HepG2 (cell line): ENCODE measurements at regions not wholly inside any gene's neighbourhood (a gene's known extent, or its start where the extent isn't known, plus 50 kb on each side); places are given as distances from the start of the nearest gene placed in this dataset.

ENCODE experiments used
- ELF1 ChIP-seq: sonication (generic); formaldehyde crosslinking; IDR thresholded peaks from 2 replicates; pipeline ENCODE4 v1.4.0; 2020; ENCODE audit warnings: missing genetic modification reagents
- GPBP1L1 ChIP-seq: sonication (generic); formaldehyde crosslinking; IDR thresholded peaks from 2 replicates; pipeline ENCODE4 v1.5.0; 2020; ENCODE audit warnings: mild to moderate bottlenecking, missing genetic modification reagents
- HMG20B ChIP-seq: conservative IDR thresholded peaks from 2 replicates; pipeline ENCODE4 v1.6.1; 2016; ENCODE audit warnings: missing genetic modification reagents, missing compliant biosample characterization
- IRF2 ChIP-seq: IDR thresholded peaks from 2 replicates; pipeline ENCODE4 v1.6.1; 2018; ENCODE audit warnings: missing genetic modification reagents, missing compliant biosample characterization
- NR2F1 ChIP-seq, 2 experiments: fragments of 450-650 bp in 1 of 2; formaldehyde crosslinking in 1 of 2; IDR thresholded peaks; 2 replicates each; pipeline versions ENCODE4 v1.5.0 to v1.6.1; 2016 to 2020; ENCODE audit warnings: mild to moderate bottlenecking in 1 of 2, missing compliant biosample characterization in 1 of 2, missing genetic modification reagents in 1 of 2, moderate library complexity in 1 of 2
- NR2F2 ChIP-seq: IDR thresholded peaks from 2 replicates; pipeline ENCODE4 v1.6.1; 2012; ENCODE audit warnings: low read depth, inconsistent platforms, borderline replicate concordance
- PHF20 ChIP-seq: sonication (generic); formaldehyde crosslinking; IDR thresholded peaks from 2 replicates; pipeline ENCODE4 v1.5.0; 2020; ENCODE audit warnings: mild to moderate bottlenecking, missing genetic modification reagents
- RBM39 ChIP-seq: fragments of 200-400 bp; formaldehyde crosslinking; IDR thresholded peaks from one replicate; pipeline ENCODE4 v1.6.1; 2018; ENCODE audit warnings: antibody characterized with exemption, mild to moderate bottlenecking, low read depth, low read length; ENCODE audit not compliant: poor library complexity, severe bottlenecking
- RNF2 ChIP-seq: fragments of 450-650 bp; conservative IDR thresholded peaks from 2 replicates; pipeline ENCODE4 v1.6.1; 2016; ENCODE audit warnings: low read depth
- SMARCE1 ChIP-seq: fragments of 450-650 bp; IDR thresholded peaks from 2 replicates; pipeline ENCODE4 v1.6.1; 2017; ENCODE audit warnings: borderline replicate concordance
- TCF7 ChIP-seq: sonication (generic); IDR thresholded peaks from 2 replicates; pipeline ENCODE4 v1.6.1; 2016; ENCODE audit warnings: antibody characterized with exemption, low read depth
- ZFY ChIP-seq: sonication (generic); formaldehyde crosslinking; IDR thresholded peaks from 2 replicates; pipeline ENCODE4 v1.4.0; 2020; ENCODE audit warnings: missing genetic modification reagents
- ZNF225 ChIP-seq: sonication (generic); formaldehyde crosslinking; IDR thresholded peaks from 2 replicates; pipeline ENCODE4 v1.4.0; 2020; ENCODE audit warnings: mild to moderate bottlenecking, missing genetic modification reagents
- ZNF33B ChIP-seq: sonication (generic); formaldehyde crosslinking; IDR thresholded peaks from 2 replicates; pipeline ENCODE4 v1.5.1; 2020; ENCODE audit warnings: mild to moderate bottlenecking, missing genetic modification reagents
- ZNF780A ChIP-seq: sonication (generic); formaldehyde crosslinking; IDR thresholded peaks from 2 replicates; pipeline ENCODE4 v1.8.0; 2022; ENCODE audit warnings: mild to moderate bottlenecking, missing genetic modification reagents, moderate library complexity
- ZNF83 ChIP-seq: sonication (generic); formaldehyde crosslinking; IDR thresholded peaks from 2 replicates; pipeline ENCODE4 v1.4.0; 2020; ENCODE audit warnings: missing genetic modification reagents, mild to moderate bottlenecking, borderline replicate concordance
- ZSCAN31 ChIP-seq: sonication (generic); formaldehyde crosslinking; IDR thresholded peaks from 2 replicates; pipeline ENCODE4 v1.5.0; 2020; ENCODE audit warnings: low read depth, mild to moderate bottlenecking, missing genetic modification reagents
- TF ChIP-seq, protein P1 (sequence below): IDR thresholded peaks from 2 replicates; pipeline ENCODE4 v1.6.1; 2016; ENCODE audit warnings: missing genetic modification reagents, missing compliant biosample characterization
- TF ChIP-seq, protein P2 (sequence below): sonication (generic); formaldehyde crosslinking; IDR thresholded peaks from 2 replicates; pipeline ENCODE4 v1.8.1; 2023; ENCODE audit warnings: mild to moderate bottlenecking, inconsistent platforms, moderate library complexity, missing genetic modification reagents, borderline replicate concordance
- TF ChIP-seq, protein P3 (sequence below): sonication (generic); formaldehyde crosslinking; IDR thresholded peaks from 2 replicates; pipeline ENCODE4 v1.5.1; 2020; ENCODE audit warnings: missing genetic modification reagents, mild to moderate bottlenecking, borderline replicate concordance
- TF ChIP-seq, protein P4 (sequence below): sonication (generic); formaldehyde crosslinking; IDR thresholded peaks from 2 replicates; pipeline ENCODE4 v1.8.1; 2023; ENCODE audit warnings: mild to moderate bottlenecking, missing genetic modification reagents
- TF ChIP-seq, protein P5 (sequence below): sonication (generic); formaldehyde crosslinking; IDR thresholded peaks from 2 replicates; pipeline ENCODE4 v1.4.0; 2020; ENCODE audit warnings: missing genetic modification reagents, borderline replicate concordance
- TF ChIP-seq, protein P6 (sequence below): sonication (generic); formaldehyde crosslinking; IDR thresholded peaks from 2 replicates; pipeline ENCODE4 v1.8.1; 2023; ENCODE audit warnings: missing genetic modification reagents, mild to moderate bottlenecking, borderline replicate concordance

DNA sequence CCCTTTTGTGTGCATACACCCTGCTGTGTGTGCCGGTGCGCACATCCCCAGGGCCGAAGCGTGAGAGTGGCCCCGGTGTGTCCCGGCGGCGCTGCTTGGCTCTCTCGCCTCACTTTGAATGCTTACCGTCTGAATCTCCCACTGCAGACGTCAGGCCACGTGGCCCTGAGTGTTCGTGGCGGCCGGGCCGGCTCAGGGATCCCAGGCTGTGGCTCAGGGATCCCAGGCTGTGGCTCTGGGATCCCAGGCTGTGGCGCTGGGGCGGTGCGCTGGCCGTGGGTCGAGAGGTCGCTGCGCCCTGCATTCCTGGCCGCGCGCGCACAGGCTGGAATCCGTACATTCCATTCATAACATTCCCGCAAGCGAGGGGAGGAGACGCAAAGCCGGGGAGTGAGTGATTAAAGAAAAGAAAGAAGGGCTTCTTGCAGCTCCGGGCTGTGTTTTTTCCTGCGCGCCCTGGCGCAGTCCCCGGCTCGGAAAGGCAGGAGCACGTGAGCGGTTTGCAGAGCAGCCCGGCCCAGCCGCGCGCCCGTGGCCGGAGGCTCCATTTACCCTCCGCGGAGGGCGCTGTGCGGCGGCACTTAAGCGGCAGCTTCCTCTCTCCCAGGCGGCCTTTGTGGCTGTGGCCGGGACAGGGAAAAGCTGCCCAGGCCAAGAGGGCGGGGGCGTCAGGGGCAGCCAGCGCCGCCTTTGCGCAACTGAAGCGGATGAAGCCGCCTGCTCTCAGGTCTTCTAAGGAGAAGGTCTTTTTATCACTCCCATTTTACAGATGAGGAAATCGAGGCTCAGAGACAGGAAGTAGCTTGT is 87.0 kb upstream of the ALDH1L1 start (continued):
- TF ChIP-seq TCF7 (no peak), HMG20B (CRISPR knock-in tag) (0 out of 2 replicates have a peak, but pooled peaks have one; percentile 42), SMARCE1 (no peak), IRF2 (0 out of 2 replicates have a peak, but pooled peaks have one; percentile 54), ZNF780A (CRISPR knock-in tag) (no peak), RBM39 (no peak), ELF1 (CRISPR knock-in tag) (peak; percentile 49), ZFY (peak; percentile 60), ZNF83 (CRISPR knock-in tag) (no peak), ZNF225 (CRISPR knock-in tag) (no peak), GPBP1L1 (CRISPR knock-in tag) (no peak), RNF2 (no peak), NR2F1 (CRISPR knock-in tag; IDR thresholded peaks at IDR 0.05) (peak; percentile 81 to 92), NR2F2 (peak; percentile 54; the same call in 1 of the 2 replicates), ZSCAN31 (no peak; the same call in 1 of the 2 replicates), PHF20 (no peak), ZNF33B (CRISPR knock-in tag) (no peak)
- TF ChIP-seq, protein P1, sequence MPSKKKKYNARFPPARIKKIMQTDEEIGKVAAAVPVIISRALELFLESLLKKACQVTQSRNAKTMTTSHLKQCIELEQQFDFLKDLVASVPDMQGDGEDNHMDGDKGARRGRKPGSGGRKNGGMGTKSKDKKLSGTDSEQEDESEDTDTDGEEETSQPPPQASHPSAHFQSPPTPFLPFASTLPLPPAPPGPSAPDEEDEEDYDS (CRISPR knock-in tag): no peak
- TF ChIP-seq, protein P2, sequence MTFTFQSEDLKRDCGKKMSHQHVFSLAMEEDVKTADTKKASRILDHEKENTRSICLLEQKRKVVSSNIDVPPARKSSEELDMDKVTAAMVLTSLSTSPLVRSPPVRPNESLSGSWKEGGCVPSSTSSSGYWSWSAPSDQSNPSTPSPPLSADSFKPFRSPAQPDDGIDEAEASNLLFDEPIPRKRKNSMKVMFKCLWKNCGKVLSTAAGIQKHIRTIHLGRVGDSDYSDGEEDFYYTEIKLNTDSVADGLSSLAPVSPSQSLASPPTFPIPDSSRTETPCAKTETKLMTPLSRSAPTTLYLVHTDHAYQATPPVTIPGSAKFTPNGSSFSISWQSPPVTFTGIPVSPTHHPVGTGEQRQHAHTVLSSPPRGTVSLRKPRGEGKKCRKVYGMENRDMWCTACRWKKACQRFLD (CRISPR knock-in tag): 0 out of 2 replicates have a peak, but pooled peaks have one; percentile 18
- TF ChIP-seq, protein P3, sequence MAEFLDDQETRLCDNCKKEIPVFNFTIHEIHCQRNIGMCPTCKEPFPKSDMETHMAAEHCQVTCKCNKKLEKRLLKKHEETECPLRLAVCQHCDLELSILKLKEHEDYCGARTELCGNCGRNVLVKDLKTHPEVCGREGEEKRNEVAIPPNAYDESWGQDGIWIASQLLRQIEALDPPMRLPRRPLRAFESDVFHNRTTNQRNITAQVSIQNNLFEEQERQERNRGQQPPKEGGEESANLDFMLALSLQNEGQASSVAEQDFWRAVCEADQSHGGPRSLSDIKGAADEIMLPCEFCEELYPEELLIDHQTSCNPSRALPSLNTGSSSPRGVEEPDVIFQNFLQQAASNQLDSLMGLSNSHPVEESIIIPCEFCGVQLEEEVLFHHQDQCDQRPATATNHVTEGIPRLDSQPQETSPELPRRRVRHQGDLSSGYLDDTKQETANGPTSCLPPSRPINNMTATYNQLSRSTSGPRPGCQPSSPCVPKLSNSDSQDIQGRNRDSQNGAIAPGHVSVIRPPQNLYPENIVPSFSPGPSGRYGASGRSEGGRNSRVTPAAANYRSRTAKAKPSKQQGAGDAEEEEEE (CRISPR knock-in tag): no peak
- TF ChIP-seq, protein P4, sequence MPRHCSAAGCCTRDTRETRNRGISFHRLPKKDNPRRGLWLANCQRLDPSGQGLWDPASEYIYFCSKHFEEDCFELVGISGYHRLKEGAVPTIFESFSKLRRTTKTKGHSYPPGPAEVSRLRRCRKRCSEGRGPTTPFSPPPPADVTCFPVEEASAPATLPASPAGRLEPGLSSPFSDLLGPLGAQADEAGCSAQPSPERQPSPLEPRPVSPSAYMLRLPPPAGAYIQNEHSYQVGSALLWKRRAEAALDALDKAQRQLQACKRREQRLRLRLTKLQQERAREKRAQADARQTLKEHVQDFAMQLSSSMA (CRISPR knock-in tag): no peak
- TF ChIP-seq, protein P5, sequence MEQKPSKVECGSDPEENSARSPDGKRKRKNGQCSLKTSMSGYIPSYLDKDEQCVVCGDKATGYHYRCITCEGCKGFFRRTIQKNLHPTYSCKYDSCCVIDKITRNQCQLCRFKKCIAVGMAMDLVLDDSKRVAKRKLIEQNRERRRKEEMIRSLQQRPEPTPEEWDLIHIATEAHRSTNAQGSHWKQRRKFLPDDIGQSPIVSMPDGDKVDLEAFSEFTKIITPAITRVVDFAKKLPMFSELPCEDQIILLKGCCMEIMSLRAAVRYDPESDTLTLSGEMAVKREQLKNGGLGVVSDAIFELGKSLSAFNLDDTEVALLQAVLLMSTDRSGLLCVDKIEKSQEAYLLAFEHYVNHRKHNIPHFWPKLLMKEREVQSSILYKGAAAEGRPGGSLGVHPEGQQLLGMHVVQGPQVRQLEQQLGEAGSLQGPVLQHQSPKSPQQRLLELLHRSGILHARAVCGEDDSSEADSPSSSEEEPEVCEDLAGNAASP: peak; percentile 25; the same call in 1 of the 2 replicates
- TF ChIP-seq, protein P6, sequence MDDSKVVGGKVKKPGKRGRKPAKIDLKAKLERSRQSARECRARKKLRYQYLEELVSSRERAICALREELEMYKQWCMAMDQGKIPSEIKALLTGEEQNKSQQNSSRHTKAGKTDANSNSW (CRISPR knock-in tag): no peak
